Activated CD4-positive, alpha-beta T cell treated with anti-CD3 and anti-CD28 coated beads for 1 hour (primary cell): ENCODE measurements at regions not wholly inside any gene's neighbourhood (a gene's known extent, or its start where the extent isn't known, plus 50 kb on each side); places are given as distances from the start of the nearest gene placed in this dataset.

ENCODE experiments used
- DNase-seq: peaks from one replicate; pipeline ENCODE4 v3.0.0-alpha.2; 2020

GRCh38 chr14:66121859-66122258 lies 364.3 kb upstream of the CCDC196 start:
- DNase-seq, result no peak

GRCh38 chr14:66129224-66129623 lies 356.9 kb upstream of the CCDC196 start:
- no peak for DNase-seq

GRCh38 chr14:66131111-66131510 lies 355.1 kb upstream of the CCDC196 start:
- DNase-seq, result no peak

DNA sequence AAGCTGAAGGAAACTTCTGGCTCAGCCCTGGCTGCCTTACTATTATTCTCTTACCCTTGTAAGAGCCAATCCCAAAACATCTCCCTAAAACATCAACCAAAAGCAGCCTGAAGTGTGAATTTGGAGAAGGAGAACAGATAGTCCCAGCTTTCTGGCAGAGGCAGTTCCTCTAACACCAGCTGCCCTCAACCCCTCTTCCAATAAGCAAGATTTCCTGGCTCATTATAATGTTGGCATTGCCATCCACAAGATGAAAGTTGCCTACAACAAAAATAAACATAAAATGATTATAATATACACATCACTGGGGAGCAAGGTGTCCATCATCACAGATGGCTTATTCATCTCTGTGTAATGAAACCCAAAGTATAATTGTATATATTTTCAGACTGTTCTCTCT lies 352.5 kb upstream of the CCDC196 start:
- no peak for DNase-seq

- no peak for DNase-seq
Observed at GRCh38 chr14:66135831-66136230, 350.3 kb upstream of the CCDC196 start.

- DNase-seq, result no peak
Observed at GRCh38 chr14:66137081-66137480, 349.1 kb upstream of the CCDC196 start.

- DNase-seq, result no peak
Observed at GRCh38 chr14:66139432-66139831, 346.7 kb upstream of the CCDC196 start.

GRCh38 chr14:66140213-66140918 lies 345.8 kb upstream of the CCDC196 start:
- DNase-seq, result no peak

DNA sequence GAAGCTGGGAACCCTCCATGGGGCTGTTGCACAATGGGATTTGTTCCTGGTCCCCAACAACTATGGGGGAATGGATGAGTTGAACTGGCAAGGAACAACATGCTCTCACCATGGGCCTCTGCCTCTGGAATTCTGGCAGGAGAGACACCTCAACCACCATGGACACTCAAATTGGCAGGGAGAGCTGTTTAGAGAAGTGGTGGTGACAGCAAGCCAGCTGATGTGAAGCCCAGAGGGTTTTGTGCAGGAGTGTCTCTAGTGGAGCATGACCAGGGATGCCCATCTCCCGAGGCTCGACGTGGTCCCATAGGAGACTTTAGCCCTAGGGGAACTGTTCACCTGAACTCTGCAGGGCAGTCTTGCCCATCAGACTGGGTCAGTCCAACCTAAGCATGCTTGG lies 345.2 kb upstream of the CCDC196 start:
- DNase-seq, result no peak

GRCh38 chr14:66141733-66142132 lies 344.4 kb upstream of the CCDC196 start:
- DNase-seq, result no peak

- no peak for DNase-seq
Observed at GRCh38 chr14:66143387-66144112, 342.6 kb upstream of the CCDC196 start.

- DNase-seq, result no peak
Observed at GRCh38 chr14:66152302-66152701, 333.9 kb upstream of the CCDC196 start.

- no peak for DNase-seq
Observed at GRCh38 chr14:66152747-66153146, 333.4 kb upstream of the CCDC196 start.

DNA sequence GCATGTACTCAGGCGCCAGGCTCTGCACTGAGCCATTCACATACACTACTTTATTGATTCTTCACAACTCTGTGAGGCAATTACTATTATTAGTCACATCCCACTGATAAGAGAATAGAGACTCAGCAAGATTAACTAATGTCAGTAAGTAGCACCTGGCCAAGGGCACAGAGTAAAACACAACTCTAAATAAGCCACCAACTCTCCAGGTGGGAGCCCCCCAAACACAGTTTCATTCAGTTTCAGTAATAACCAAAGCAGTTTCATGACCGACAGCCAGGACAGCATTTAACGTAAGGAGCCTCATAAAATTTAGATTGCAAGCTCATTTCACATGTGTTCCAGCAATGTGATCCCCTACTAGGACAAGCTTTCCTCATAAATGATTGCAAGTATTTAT lies 323.1 kb upstream of the CCDC196 start:
- DNase-seq, result no peak

- DNase-seq, result no peak
Observed at GRCh38 chr14:66165337-66165736, 320.8 kb upstream of the CCDC196 start.

DNA sequence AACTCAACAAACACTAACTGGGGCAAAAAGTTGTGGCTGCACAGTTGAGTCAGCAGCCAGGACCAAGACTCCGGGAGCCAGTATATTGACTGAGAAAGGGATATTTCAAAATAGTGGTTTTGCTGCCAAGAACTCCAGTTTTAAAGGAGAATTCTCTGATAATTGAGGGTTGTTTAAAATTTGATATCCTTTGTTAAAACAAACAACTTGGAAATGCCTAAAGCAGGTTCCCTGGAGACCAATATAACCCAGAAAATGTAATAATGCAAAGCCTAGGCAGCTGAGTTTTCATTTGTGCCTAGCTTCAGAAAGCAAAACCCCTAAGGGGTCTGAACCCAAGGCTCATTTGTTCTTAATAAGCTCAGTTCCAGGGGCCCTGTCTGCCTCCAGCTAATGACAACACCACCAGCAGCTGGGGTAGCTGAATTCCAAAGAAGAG lies 311.7 kb upstream of the CCDC196 start:
- DNase-seq, result no peak

DNA sequence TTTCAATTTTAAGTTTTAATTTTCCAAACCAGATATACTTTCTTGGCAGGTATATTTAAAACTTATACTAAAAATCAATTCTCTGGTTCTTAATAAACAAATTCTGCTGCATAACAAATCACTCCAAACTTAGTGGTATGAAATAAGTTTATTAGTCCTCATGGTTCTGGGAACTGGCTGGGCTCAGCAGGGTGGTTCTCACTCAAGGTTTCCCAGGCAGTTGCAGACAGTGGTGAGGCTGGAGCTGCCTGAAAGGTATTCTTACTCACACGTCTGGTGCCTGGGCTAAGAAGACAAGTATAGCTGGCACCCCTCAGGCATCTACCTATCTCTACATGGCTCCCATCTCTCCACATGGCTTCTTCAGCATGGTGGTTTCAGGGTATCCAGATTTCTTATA lies 308.2 kb upstream of the CCDC196 start:
- no peak for DNase-seq

- no peak for DNase-seq
Observed at GRCh38 chr14:66196670-66197069, 289.5 kb upstream of the CCDC196 start.

- DNase-seq, result no peak
Observed at GRCh38 chr14:66197276-66197675, 288.9 kb upstream of the CCDC196 start.

GRCh38 chr14:66206554-66206953 lies 279.6 kb upstream of the CCDC196 start:
- DNase-seq, result no peak

GRCh38 chr14:66216763-66217162 lies 269.4 kb upstream of the CCDC196 start:
- no peak for DNase-seq

DNA sequence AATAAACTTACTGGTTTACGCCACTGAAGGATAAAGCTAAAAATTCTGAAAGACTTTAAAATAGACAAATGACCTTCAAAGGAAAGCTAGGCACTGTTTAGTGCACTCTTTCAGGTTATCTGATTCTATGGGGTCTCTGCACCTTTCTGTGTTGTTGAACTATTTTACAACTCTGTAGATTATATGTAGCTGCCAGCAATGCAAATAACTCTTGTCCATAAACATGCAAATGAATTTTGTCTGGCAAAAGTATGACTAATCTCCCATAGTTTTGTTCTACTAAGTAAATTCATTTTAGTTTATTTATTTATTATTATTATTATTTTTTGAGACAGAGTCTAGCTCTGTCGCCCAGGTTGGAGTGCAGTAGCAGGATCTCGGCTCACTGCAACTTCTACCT lies 266.3 kb upstream of the CCDC196 start:
- DNase-seq, result no peak

GRCh38 chr14:66224492-66225178 lies 261.5 kb upstream of the CCDC196 start:
- DNase-seq, result no peak

GRCh38 chr14:66225337-66225736 lies 260.8 kb upstream of the CCDC196 start:
- no peak for DNase-seq
